K562 (cell line): ENCODE measurements at regions not wholly inside any gene's neighbourhood (a gene's known extent, or its start where the extent isn't known, plus 50 kb on each side); places are given as distances from the start of the nearest gene placed in this dataset.

Experiments used
- BRD9 ChIP-seq: fragments of 450-650 bp; IDR thresholded peaks from 2 replicates; pipeline ENCODE4 v1.6.1; 2018; ENCODE audit warnings: low read depth; ENCODE audit not compliant: partially characterized antibody
- CAMTA2 ChIP-seq: fragments of 250-450 bp; sonication (Bioruptor Pico); conservative IDR thresholded peaks from 2 replicates; pipeline ENCODE4 v1.5.1; 2022
- CREB3L1 ChIP-seq: fragments of 450-650 bp; IDR thresholded peaks from 2 replicates; pipeline ENCODE4 v1.6.1; 2014; ENCODE audit warnings: low read depth, mild to moderate bottlenecking, moderate library complexity, borderline replicate concordance
- HNRNPK ChIP-seq: fragments of 200-400 bp; formaldehyde crosslinking; IDR thresholded peaks from one replicate; pipeline ENCODE4 v1.6.1; 2018; ENCODE audit warnings: mild to moderate bottlenecking, low read depth, low read length; ENCODE audit not compliant: poor library complexity, severe bottlenecking
- LEF1 ChIP-seq: fragments of 450-650 bp; IDR thresholded peaks from 2 replicates; pipeline ENCODE4 v1.6.1; 2016; ENCODE audit warnings: mild to moderate bottlenecking
- ZNF175 ChIP-seq: fragments of 200-800 bp; sonication (Bioruptor generic); IDR thresholded peaks from 2 replicates; pipeline ENCODE4 v1.6.1; 2016; ENCODE audit warnings: low read depth, mild to moderate bottlenecking, missing genetic modification characterization, missing compliant biosample characterization
- TF ChIP-seq, protein P1 (sequence below), 2 experiments: fragments of 450-650 bp; formaldehyde crosslinking in 1 of 2; IDR thresholded peaks; 2 replicates each; pipeline versions ENCODE4 v1.4.0 to v1.6.1; 2014 to 2020; ENCODE audit warnings: mild to moderate bottlenecking in 2 of 2, borderline replicate concordance in 1 of 2, low read depth in 1 of 2

DNA sequence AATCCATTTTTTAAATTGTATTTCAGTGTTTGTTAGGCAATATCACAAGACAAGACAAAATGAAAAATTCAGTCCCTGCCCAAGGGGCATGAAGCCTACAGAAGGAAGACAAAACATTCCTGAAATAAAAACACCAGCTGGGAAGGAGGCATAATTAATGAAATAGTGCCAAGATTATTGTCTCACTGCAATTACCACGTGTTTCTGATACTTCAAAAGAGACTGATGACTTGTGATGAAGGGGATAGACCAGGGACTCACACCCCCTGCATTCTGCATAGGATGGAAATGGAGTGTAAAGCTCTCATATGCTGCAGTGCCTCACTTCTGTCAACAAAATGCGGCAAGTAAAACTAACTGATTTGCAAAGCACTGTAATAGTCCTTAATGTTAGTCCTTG lies 178.1 kb downstream of the BARD1 start (continued):
- no peak for TF ChIP-seq CREB3L1
- TF ChIP-seq CAMTA2 (CRISPR knock-in tag) = no peak
- TF ChIP-seq LEF1 = no peak
- no peak for TF ChIP-seq BRD9
- TF ChIP-seq HNRNPK = no peak
- no peak for TF ChIP-seq ZNF175 (CRISPR knock-in tag)
- TF ChIP-seq, protein P1, sequence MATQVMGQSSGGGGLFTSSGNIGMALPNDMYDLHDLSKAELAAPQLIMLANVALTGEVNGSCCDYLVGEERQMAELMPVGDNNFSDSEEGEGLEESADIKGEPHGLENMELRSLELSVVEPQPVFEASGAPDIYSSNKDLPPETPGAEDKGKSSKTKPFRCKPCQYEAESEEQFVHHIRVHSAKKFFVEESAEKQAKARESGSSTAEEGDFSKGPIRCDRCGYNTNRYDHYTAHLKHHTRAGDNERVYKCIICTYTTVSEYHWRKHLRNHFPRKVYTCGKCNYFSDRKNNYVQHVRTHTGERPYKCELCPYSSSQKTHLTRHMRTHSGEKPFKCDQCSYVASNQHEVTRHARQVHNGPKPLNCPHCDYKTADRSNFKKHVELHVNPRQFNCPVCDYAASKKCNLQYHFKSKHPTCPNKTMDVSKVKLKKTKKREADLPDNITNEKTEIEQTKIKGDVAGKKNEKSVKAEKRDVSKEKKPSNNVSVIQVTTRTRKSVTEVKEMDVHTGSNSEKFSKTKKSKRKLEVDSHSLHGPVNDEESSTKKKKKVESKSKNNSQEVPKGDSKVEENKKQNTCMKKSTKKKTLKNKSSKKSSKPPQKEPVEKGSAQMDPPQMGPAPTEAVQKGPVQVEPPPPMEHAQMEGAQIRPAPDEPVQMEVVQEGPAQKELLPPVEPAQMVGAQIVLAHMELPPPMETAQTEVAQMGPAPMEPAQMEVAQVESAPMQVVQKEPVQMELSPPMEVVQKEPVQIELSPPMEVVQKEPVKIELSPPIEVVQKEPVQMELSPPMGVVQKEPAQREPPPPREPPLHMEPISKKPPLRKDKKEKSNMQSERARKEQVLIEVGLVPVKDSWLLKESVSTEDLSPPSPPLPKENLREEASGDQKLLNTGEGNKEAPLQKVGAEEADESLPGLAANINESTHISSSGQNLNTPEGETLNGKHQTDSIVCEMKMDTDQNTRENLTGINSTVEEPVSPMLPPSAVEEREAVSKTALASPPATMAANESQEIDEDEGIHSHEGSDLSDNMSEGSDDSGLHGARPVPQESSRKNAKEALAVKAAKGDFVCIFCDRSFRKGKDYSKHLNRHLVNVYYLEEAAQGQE (IDR thresholded peaks at IDR 0.05; ENCODE audit: borderline replicate concordance) = no peak
- TF ChIP-seq, protein P1 (CRISPR knock-in tag; IDR thresholded peaks at IDR 0.05; ENCODE audit: low read depth) = no peak
